Central memory CD4-positive, alpha-beta T cell (primary cell): ENCODE measurements at regions not wholly inside any gene's neighbourhood (a gene's known extent, or its start where the extent isn't known, plus 50 kb on each side); places are given as distances from the start of the nearest gene placed in this dataset.
"Not testable (repeated sequence)": the region's sequence is repeated elsewhere in the genome, so short reads cannot be mapped to it uniquely, and the experiment has no call there.

Experiments
- DNase-seq: peaks from one replicate; pipeline ENCODE4 v3.0.0; 2022

GRCh38 chr19:28726533-28727479 lies 486.1 kb downstream of the UQCRFS1 start:
- no peak for DNase-seq

DNA sequence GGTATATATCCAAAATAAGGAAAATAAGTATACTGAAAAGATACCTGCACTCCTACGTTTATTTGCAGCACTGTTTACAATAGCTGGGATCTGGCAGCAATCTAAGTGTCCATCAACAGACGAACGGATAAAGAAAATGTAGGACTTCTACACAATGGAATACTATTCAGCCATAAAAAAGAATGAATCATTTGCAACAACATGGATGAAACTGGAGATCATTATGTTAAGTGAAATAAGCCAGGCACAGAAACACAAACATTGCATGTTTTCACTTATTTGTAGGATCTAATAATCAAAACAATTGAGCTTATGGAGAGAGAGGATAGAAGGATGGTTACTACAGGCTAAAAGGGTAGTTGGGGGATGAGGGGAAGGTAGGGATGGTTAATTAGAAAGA lies 494.0 kb downstream of the UQCRFS1 start:
- no peak for DNase-seq

DNA sequence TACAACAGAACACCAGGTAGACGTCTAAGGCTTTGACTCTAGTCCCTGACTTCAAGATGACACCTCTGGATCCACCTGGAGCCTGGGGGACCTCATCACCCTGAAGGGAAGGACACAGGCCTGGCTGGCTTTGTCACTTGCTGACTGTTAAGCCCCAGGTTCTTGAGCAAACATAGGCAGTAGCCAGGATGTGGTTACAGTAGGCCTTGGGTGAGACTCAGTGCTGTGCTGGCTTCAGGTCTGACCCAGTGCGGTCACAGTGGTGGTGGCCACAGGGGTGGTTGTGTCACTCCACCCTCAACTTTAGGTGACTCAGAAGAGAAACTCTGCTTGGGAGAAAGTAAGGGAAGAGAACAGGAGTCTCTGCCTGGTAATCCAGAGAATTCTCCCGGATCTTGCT lies 497.8 kb downstream of the UQCRFS1 start:
- no peak for DNase-seq

DNA sequence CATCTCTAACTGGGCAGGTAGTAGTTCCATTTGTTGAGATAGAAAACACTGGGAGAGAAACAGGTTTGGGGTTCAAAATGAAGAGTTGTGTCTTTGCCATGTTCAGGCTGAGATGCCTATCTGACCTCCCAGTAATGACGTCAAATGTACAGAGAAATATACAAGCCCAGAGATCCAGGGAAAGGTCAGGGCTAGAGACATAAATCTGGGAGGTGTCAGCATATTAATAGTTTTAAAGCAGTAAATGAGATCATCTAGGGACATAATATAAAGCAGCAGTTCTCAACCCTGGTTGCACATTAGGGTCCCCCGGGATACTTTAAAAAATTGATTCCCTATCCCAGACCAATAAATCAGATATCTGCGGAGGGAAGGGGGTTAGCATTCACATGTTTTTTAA lies 501.5 kb downstream of the UQCRFS1 start:
- no peak for DNase-seq

- peak; percentile 21 for DNase-seq
Measured at GRCh38 chr19:28710278-28710677, 502.7 kb downstream of the UQCRFS1 start.

DNA sequence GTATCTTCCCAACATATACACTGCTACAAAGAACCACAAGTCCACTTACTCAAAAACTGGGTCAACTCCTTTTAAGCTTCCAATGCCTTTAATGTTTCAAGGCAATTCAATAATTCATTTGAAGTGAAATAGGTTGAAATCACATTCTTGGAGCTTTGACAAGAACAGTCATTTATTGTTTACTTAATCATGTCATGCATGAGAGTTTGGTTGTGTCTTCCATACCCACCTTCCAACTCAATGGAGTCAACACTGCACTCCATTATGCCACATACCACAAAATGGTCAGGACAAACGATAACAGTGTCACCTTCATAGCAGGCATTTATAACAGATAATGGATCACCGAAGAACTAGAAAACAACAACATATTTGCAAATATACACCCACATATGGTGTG lies 506.3 kb downstream of the UQCRFS1 start:
- DNase-seq = no peak

GRCh38 chr19:28705008-28705407 lies 507.9 kb downstream of the UQCRFS1 start:
- no peak for DNase-seq

DNA sequence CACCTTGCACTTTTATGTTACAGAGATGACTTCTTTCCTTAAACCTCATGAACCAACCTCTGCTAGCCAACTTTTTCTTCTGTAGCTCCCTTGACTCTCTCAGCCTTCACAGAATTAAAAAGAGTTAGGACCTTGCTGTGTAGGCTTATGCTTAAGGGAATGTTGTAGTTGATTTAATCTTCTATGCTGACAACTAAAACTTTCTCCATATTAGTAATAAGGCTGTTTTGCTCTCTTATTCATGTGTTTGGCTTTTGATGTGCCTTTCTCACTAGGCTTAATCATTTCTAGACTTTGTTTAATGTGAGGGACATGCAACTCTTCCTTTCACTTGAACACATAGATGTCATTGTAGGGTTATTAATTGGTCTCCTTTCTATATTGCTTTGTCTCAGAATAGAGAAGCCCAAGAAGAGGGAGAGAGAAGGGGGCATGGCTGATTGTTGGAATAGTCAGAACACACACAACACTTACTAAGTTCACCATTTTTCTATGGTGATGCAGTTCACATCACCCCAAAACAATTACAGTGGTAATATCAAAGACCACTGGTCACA lies 509.5 kb downstream of the UQCRFS1 start:
- DNase-seq = no peak

- DNase-seq = no peak
Measured at GRCh38 chr19:28701491-28701890, 511.5 kb downstream of the UQCRFS1 start.

GRCh38 chr19:28700176-28700575 lies 512.8 kb downstream of the UQCRFS1 start:
- DNase-seq = no peak

- DNase-seq = no peak
Measured at GRCh38 chr19:28697308-28697707, 515.6 kb downstream of the UQCRFS1 start.

DNA sequence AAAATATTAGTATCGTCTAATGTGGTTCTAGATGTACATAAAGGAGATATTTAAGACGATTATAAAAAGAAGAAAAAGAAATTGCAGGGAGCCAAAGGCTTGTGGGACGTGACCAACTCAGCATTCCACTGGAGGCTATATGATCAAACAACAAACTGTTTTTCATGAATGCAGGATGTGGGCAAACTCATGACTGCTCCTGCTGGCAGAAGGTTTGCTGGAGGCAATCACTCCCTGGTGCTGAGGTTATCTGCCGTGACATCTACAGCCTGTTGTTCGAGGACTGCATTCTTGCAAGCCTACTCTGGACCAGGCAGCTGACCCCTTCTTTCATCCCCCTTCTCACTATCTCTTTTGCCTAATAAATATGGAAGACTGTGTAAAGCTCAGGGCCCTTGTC lies 518.1 kb downstream of the UQCRFS1 start:
- DNase-seq = no peak

DNA sequence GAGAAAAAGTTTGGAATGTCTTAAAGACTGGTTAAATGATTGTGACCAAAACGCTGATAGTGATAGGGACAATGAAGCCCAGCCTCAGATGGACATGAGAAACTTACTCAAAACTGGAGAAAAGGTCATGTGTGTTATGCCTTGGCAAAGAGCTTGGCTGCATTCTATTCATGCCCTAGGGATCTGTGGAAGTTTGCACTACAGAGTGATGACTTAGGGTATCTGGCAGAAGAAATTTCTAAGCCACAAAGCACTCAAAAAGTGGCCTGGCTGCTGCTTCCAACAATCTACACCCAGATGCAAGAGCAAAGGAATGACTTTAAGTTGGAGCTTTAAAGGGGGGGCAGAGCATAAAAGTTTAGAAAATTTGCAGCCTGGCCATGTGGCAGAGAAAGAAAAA lies 521.3 kb downstream of the UQCRFS1 start:
- no peak for DNase-seq

DNA sequence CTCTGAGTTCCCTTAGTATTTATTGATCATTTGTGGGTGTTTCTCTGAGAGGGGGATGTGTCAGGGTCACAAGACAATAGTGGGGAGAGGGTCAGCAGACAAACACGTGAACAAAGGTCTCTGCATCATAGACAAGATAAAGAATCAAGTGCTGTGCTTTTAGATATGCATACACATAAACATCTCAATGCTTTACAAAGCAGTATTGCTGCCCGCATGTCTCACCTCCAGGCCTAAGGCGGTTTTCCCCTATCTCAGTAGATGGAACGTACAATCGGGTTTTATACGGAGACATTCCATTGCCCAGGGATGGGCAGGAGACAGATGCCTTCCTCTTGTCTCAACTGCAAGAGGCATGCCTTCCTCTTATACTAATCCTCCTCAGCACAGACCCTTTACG lies 523.5 kb downstream of the UQCRFS1 start:
- not testable (repeated sequence) for DNase-seq

DNA sequence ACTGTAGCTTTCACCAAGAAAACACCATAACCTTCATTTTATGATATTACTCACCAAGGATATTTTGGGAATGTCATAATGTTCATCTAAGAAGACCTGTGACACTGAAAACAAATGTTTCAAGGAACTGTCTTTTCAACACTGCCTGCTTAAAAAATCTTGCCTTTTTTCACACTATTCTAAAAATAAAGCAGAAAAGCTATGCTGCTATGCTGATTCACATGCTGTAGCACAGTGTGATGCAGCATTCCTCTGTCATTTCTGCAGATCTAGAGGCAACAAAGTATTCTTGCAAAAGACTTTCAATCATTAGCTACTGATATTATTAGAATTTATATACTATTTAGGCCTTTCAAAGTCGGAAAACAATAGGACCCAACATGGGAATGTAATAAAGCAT lies 525.7 kb downstream of the UQCRFS1 start:
- no peak for DNase-seq

GRCh38 chr19:28686756-28687155 lies 526.2 kb downstream of the UQCRFS1 start:
- DNase-seq = no peak

GRCh38 chr19:28685802-28686201 lies 527.1 kb downstream of the UQCRFS1 start:
- DNase-seq = no peak

DNA sequence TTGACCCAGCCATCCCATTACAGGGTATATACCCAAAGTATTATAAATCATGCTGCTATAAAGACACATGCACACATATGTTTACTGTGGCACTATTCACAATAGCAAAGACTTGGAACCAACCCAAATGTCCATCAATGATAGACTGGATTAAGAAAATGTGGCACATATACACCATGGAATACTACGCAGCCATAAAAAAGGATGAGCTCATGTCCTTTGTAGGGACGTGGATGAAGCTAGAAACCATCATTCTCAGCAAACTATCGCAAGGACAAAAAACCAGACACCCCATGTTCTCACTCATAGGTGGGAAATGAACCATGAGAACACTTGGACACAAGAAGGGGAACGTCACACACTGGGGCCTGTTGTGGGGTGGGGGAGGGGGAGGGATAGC lies 527.9 kb downstream of the UQCRFS1 start:
- DNase-seq = not testable (repeated sequence)

DNA sequence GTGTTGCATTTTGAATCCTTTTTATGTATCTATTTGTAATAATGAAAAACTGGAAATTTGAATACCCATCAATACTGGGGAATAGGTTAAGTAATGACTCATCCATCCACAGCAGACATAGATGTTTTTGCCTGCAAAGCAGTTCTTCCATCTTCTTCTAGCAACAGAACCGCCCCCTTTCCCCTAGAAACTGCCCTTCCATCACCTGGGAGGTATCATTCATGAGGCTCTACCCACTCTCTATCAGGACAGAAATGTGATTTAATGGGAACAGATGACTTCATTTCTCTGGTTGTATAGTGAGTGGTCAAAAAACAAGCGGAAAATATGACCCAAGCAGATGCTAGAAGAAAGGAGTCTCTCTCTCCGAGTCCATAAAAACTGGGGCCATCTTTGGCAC lies 532.8 kb downstream of the UQCRFS1 start:
- no peak for DNase-seq

DNA sequence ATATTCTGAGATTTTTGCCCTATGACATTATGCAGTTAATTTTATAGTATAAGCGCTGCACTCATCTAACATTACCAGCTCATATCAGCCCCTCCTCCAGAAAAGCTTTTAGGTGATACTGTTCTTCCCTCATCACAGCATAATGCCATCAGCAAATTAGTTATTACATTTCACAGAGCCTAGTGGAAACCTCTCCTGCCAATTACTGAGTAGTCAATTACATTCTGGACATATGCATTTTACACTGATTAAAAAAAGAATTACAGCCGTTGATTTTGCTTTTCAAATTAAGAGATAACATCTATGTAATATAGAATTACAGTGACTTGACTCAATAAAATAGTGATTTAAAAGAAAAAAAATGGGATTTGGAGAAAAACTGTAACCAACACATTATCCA lies 542.1 kb downstream of the UQCRFS1 start:
- DNase-seq = no peak

- DNase-seq = no peak
Measured at GRCh38 chr19:28669804-28670203, 543.1 kb downstream of the UQCRFS1 start.

DNA sequence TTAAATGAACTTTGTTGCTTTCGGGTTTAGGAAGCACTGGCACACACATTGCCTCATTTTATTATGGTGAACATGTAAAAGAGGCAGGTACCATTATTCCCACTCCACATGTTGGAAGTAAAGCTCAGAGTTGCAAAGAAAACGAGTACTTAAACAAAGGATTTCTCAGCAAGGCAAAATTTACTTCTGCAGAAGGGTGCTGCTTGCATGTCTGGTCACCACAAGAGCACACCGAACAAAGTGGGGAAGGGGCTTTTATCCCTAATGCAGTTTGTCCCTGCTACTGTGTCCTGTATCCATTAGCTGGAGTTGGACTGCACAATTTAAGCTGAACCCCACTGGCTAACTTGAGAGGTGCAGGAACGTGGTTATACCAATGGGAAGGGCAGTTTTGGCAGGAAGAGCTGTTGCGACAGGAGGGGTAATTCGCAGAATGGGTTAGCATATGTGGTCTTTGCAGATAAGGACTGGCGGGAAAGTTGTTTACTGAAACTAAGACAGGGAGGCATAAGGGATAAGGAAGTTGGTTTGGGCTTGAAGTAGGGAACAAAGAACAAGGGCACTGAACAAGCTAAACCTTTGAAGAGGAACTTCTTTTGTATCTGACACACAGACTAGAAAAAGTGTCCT lies 545.5 kb downstream of the UQCRFS1 start:
- DNase-seq = no peak

DNA sequence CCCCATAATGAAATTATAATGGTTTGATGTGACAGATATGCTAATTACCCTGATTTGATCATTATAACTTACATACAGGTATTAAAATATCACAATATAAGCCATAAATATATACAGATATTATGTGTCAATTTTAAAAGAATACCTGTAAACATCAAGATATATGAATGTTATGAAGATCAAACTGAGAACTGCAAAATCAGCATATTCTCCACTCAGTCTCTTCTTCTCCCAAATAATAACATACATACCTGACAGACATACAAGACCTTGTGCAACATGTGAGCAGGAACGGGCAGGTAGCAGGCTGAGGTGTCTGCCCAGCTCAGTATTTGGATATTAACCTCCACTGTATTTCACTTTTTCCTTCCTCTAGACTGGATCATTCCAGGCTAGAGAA lies 547.2 kb downstream of the UQCRFS1 start:
- DNase-seq = no peak

DNA sequence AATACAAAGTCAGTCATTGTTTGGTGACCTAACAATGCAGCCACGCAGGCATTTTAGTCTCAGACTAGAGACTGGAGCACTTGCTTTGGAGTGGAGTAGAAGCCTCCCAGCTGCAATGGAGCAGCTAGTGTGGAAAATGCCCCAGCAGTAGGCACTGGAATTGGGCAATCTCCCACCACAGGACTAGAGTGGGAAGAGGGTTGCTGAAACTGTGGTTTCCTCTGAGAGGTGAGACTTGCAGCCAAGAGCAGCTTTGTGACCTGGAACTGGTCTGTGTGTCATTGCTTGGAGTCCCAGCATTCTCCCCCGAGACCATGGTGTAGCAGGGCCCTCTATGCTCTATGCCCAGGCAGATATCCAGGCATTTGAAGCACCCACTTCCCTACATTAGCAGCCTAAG lies 556.3 kb downstream of the UQCRFS1 start:
- no peak for DNase-seq
